ENCODE measurements at regions not wholly inside any gene's neighbourhood (a gene's known extent, or its start where the extent isn't known, plus 50 kb on each side); places are given as distances from the start of the nearest gene placed in this dataset.
A peak's percentile ranks its signal among the peaks of the same experiment; 100 is the strongest.

GRCh38 chr6:91868539-91869202 lies 1281.8 kb upstream of the MAP3K7 start:
- Histone ChIP-seq H2AFZ (ENCODE audit: low read length) (no peak overlapping the region), H3K9me3 (ENCODE audit: control insufficient read depth, insufficient read depth, low read depth, low read length) (no peaks in the 10 kb centered on the region), H4K20me1 (ENCODE audit: control insufficient read depth, extremely low read depth, insufficient read depth, low read length) (no peaks in the 10 kb centered on the region), H3K4me1 (ENCODE audit: control insufficient read depth, extremely low read depth, insufficient read depth, low read length) (no peaks in the 10 kb centered on the region), H3K4me3 (replicated peaks in 1 of 4; ENCODE audit: control extremely low read depth in 1 of 4, insufficient read depth in 1 of 4, low read depth in 3 of 4, low read length in 4 of 4) (no peak overlapping the region), H3K36me3 (ENCODE audit: control insufficient read depth, insufficient read depth, low read length) (no peaks in the 10 kb centered on the region), H3K9ac (ENCODE audit: insufficient read depth, low read length) (no peak overlapping the region), H3K27ac (ENCODE audit: insufficient read depth, low read length) (no peak overlapping the region), H3K79me2 (ENCODE audit: control insufficient read depth, insufficient read depth, low read length) (no peaks in the 10 kb centered on the region), H3K4me2 (ENCODE audit: extremely low read depth, insufficient read depth, low read length) (no peak overlapping the region), H3K27me3 (ENCODE audit: control insufficient read depth, insufficient read depth, low read length) (no peaks in the 10 kb centered on the region)
- no peak for DNase-seq (ENCODE audit: low read depth in 2 of 2)
- TF ChIP-seq EZH2 (IDR thresholded peaks at IDR 0.05; ENCODE audit: low read length, missing control alignments) (no peak), CTCF (conservative IDR thresholded peaks at IDR 0.05 in 1 of 2, IDR thresholded peaks at IDR 0.05 in 1 of 2; ENCODE audit: low read depth in 1 of 2, low read length in 2 of 2) (no peak)

- no peak for TF ChIP-seq EZH2 (IDR thresholded peaks at IDR 0.05; ENCODE audit: low read length, missing control alignments)
- no peak for TF ChIP-seq CTCF (conservative IDR thresholded peaks at IDR 0.05 in 1 of 2, IDR thresholded peaks at IDR 0.05 in 1 of 2; ENCODE audit: low read depth in 1 of 2, low read length in 2 of 2)
Measured at GRCh38 chr6:91865889-91866288, 1279.0 kb upstream of the MAP3K7 start.

GRCh38 chr6:91864911-91865310 lies 1278.0 kb upstream of the MAP3K7 start:
- Histone ChIP-seq H3K4me1 (ENCODE audit: control insufficient read depth, extremely low read depth, insufficient read depth, low read length) (no peaks in the 10 kb centered on the region), H3K9ac (ENCODE audit: insufficient read depth, low read length) (no peak overlapping the region), H3K36me3 (ENCODE audit: control insufficient read depth, insufficient read depth, low read length) (no peaks in the 10 kb centered on the region), H3K27ac (ENCODE audit: insufficient read depth, low read length) (no peak overlapping the region), H4K20me1 (ENCODE audit: control insufficient read depth, extremely low read depth, insufficient read depth, low read length) (no peaks in the 10 kb centered on the region), H3K79me2 (ENCODE audit: control insufficient read depth, insufficient read depth, low read length) (no peaks in the 10 kb centered on the region), H3K27me3 (ENCODE audit: control insufficient read depth, insufficient read depth, low read length) (no peaks in the 10 kb centered on the region), H3K9me3 (ENCODE audit: control insufficient read depth, insufficient read depth, low read depth, low read length) (no peaks in the 10 kb centered on the region), H3K4me3 (replicated peaks in 1 of 4; ENCODE audit: control extremely low read depth in 1 of 4, insufficient read depth in 1 of 4, low read depth in 3 of 4, low read length in 4 of 4) (no peak overlapping the region), H2AFZ (ENCODE audit: low read length) (no peak overlapping the region), H3K4me2 (ENCODE audit: extremely low read depth, insufficient read depth, low read length) (no peak overlapping the region)
- DNase-seq (ENCODE audit: low read depth in 2 of 2) = no peak
- no peak for TF ChIP-seq EZH2 (IDR thresholded peaks at IDR 0.05; ENCODE audit: low read length, missing control alignments)
- TF ChIP-seq CTCF (conservative IDR thresholded peaks at IDR 0.05 in 1 of 2, IDR thresholded peaks at IDR 0.05 in 1 of 2; ENCODE audit: low read depth in 1 of 2, low read length in 2 of 2) = no peak

More at GRCh38 chr6:91865889-91866288, 1279.0 kb upstream of the MAP3K7 start:
- H3K4me3 ChIP-seq (replicated peaks in 1 of 4; ENCODE audit: control extremely low read depth in 1 of 4, insufficient read depth in 1 of 4, low read depth in 3 of 4, low read length in 4 of 4) = no peak overlapping the region
- DNase-seq (ENCODE audit: low read depth in 2 of 2) = peak in 1 of 2 donors; percentile 1
- no peak overlapping the region for H2AFZ ChIP-seq (ENCODE audit: low read length)
- no peak overlapping the region for H3K9ac ChIP-seq (ENCODE audit: insufficient read depth, low read length)
- no peak overlapping the region for H3K27ac ChIP-seq (ENCODE audit: insufficient read depth, low read length)
- no peaks in the 10 kb centered on the region for H4K20me1 ChIP-seq (ENCODE audit: control insufficient read depth, extremely low read depth, insufficient read depth, low read length)
- H3K4me1 ChIP-seq (ENCODE audit: control insufficient read depth, extremely low read depth, insufficient read depth, low read length) = no peaks in the 10 kb centered on the region
- no peaks in the 10 kb centered on the region for H3K27me3 ChIP-seq (ENCODE audit: control insufficient read depth, insufficient read depth, low read length)
- H3K36me3 ChIP-seq (ENCODE audit: control insufficient read depth, insufficient read depth, low read length) = no peaks in the 10 kb centered on the region
- H3K4me2 ChIP-seq (ENCODE audit: extremely low read depth, insufficient read depth, low read length) = no peak overlapping the region
- no peaks in the 10 kb centered on the region for H3K9me3 ChIP-seq (ENCODE audit: control insufficient read depth, insufficient read depth, low read depth, low read length)
- H3K79me2 ChIP-seq (ENCODE audit: control insufficient read depth, insufficient read depth, low read length) = no peaks in the 10 kb centered on the region

Measured in fibroblast of lung (primary cell).